ENCODE measurements at regions not wholly inside any gene's neighbourhood (a gene's known extent, or its start where the extent isn't known, plus 50 kb on each side); places are given as distances from the start of the nearest gene placed in this dataset.

GRCh38 chr6:106895703-106896040 lies 78.9 kb downstream of the CD24 start:
- H3K36me3 ChIP-seq (ENCODE audit: control insufficient read depth in 4 of 4, insufficient read depth in 3 of 4, low read depth in 1 of 4, low read length in 3 of 4), result no peaks in the 10 kb centered on the region
- H3K9me3 ChIP-seq (ENCODE audit: control insufficient read depth in 4 of 4, low read length in 3 of 4), result no peaks in the 10 kb centered on the region
- TF ChIP-seq RAD21 (IDR thresholded peaks at IDR 0.05) (no peak), NR2F2 (IDR thresholded peaks at IDR 0.05) (no peak), GABPA (IDR thresholded peaks at IDR 0.05 in 1 of 2, conservative IDR thresholded peaks at IDR 0.05 in 1 of 2) (no peak), HNF4G (IDR thresholded peaks at IDR 0.05) (no peak), ZBTB33 (IDR thresholded peaks at IDR 0.05) (no peak), HNF4A (conservative IDR thresholded peaks at IDR 0.05) (no peak), YY1 (IDR thresholded peaks at IDR 0.05) (no peak), ATF3 (IDR thresholded peaks at IDR 0.05) (no peak), RXRA (IDR thresholded peaks at IDR 0.05) (no peak), MAX (IDR thresholded peaks at IDR 0.05) (no peak), SP1 (IDR thresholded peaks at IDR 0.05) (no peak), REST (IDR thresholded peaks at IDR 0.05) (no peak), JUND (IDR thresholded peaks at IDR 0.05) (no peak)
- H3K9ac ChIP-seq (ENCODE audit: low read depth in 1 of 2, low read length in 2 of 2), result no peak overlapping the region
- 82% methylated on average over 5 of the region's 5 CpGs for WGBS
- H3K27me3 ChIP-seq (ENCODE audit: control insufficient read depth in 4 of 4, insufficient read depth in 4 of 4, low read length in 3 of 4), result no peaks in the 10 kb centered on the region
- no peak overlapping the region for H3K4me3 ChIP-seq (ENCODE audit: low read depth in 1 of 3, low read length in 3 of 3)
- no peak for DNase-seq (ENCODE audit: low spot score)
- peaks cover 0 to 3% (median 0%) of the 10 kb centered on the region in 4 donors for H3K4me1 ChIP-seq (ENCODE audit: control insufficient read depth in 4 of 4, insufficient read depth in 4 of 4, low read length in 3 of 4)
- H3K27ac ChIP-seq (ENCODE audit: low read depth in 1 of 2, low read length in 2 of 2), result no peak overlapping the region

GRCh38 chr6:106894978-106895702 lies 79.4 kb downstream of the CD24 start:
- no peak overlapping the region for H3K27ac ChIP-seq (ENCODE audit: low read depth in 1 of 2, low read length in 2 of 2)
- 94% methylated on average over 6 of the region's 6 CpGs for WGBS
- H3K4me3 ChIP-seq (ENCODE audit: low read depth in 1 of 3, low read length in 3 of 3), result no peak overlapping the region
- H3K27me3 ChIP-seq (ENCODE audit: control insufficient read depth in 4 of 4, insufficient read depth in 4 of 4, low read length in 3 of 4), result no peaks in the 10 kb centered on the region
- no peaks in the 10 kb centered on the region for H3K9me3 ChIP-seq (ENCODE audit: control insufficient read depth in 4 of 4, low read length in 3 of 4)
- no peak for DNase-seq (ENCODE audit: low spot score)
- H3K9ac ChIP-seq (ENCODE audit: low read depth in 1 of 2, low read length in 2 of 2), result no peak overlapping the region
- H3K36me3 ChIP-seq (ENCODE audit: control insufficient read depth in 4 of 4, insufficient read depth in 3 of 4, low read depth in 1 of 4, low read length in 3 of 4), result no peaks in the 10 kb centered on the region
- peaks cover 0 to 3% (median 0%) of the 10 kb centered on the region in 4 donors for H3K4me1 ChIP-seq (ENCODE audit: control insufficient read depth in 4 of 4, insufficient read depth in 4 of 4, low read length in 3 of 4)
- TF ChIP-seq ZBTB33 (IDR thresholded peaks at IDR 0.05) (no peak), RXRA (IDR thresholded peaks at IDR 0.05) (no peak), CTCF (IDR thresholded peaks at IDR 0.05; ENCODE audit: low read depth, low read length, missing input control) (no peak), ATF3 (IDR thresholded peaks at IDR 0.05) (no peak), EGR1 (IDR thresholded peaks at IDR 0.05; ENCODE audit: low read depth in 2 of 2) (no peak), GABPA (IDR thresholded peaks at IDR 0.05 in 1 of 2, conservative IDR thresholded peaks at IDR 0.05 in 1 of 2) (no peak)
